Prostate gland (tissue), 2 donors: ENCODE measurements at regions not wholly inside any gene's neighbourhood (a gene's known extent, or its start where the extent isn't known, plus 50 kb on each side); places are given as distances from the start of the nearest gene placed in this dataset.

Experiments used
- DNase-seq: peaks from one replicate; pipeline ENCODE4 v3.0.0-alpha.2; 2019; ENCODE audit warnings: low spot score
- H3K27ac ChIP-seq, 2 donors: fragments of 200-600 bp; sonication (generic); 2 replicates each; pipeline ENCODE4 v1.5.1; 2017 to 2019
- H3K27me3 ChIP-seq: fragments of 200-600 bp; sonication (generic); replicated peaks from 2 replicates; pipeline ENCODE4 v1.5.1; 2019; ENCODE audit not compliant: insufficient read depth
- H3K36me3 ChIP-seq, 2 donors: fragments of 200-600 bp; sonication (generic); 1 replicate in 1 of 2; 2 replicates in 1 of 2; pipeline versions ENCODE4 v1.5.1 to v1.8.1; 2017 to 2019
- H3K4me1 ChIP-seq: fragments of 200-600 bp; sonication (generic); replicated peaks from 2 replicates; pipeline ENCODE4 v1.5.1; 2019
- H3K4me3 ChIP-seq, 2 donors: fragments of 200-600 bp; sonication (generic); 2 replicates each; pipeline ENCODE4 v1.5.1; 2017 to 2019
- H3K9me3 ChIP-seq: fragments of 200-600 bp; sonication (generic); 2 replicates; pipeline ENCODE4 v1.5.1; 2017
- POLR2A ChIP-seq: fragments of 450-650 bp; IDR thresholded peaks from one replicate; pipeline ENCODE4 v1.6.1; 2016; ENCODE audit warnings: antibody characterized with exemption, mild to moderate bottlenecking
- POLR2AphosphoS5 ChIP-seq: sonication (generic); formaldehyde crosslinking; IDR thresholded peaks from one replicate; pipeline ENCODE4 v1.6.1; 2017; ENCODE audit warnings: antibody characterized with exemption
- WGBS: methylation state at CpG from one replicate; pipeline ENCODE4 v1.1.5; 2018; 5-methylcytosine and 5-hydroxymethylcytosine counted together
- intact Hi-C: fragments of 100-400 bp; cut with DNase I; formaldehyde crosslinking; loops from one replicate; pipeline ENCODE4 v1.14.2; 2022
- TF ChIP-seq, protein P1 (sequence below), 4 experiments: fragments of 200-600 bp in 2 of 4; fragments of 450-650 bp in 2 of 4; sonication (generic) in 2 of 4; IDR thresholded peaks; 1 replicate in 3 of 4; 2 replicates in 1 of 4; pipeline ENCODE4 v1.5.1; 2016 to 2019; ENCODE audit warnings: antibody characterized with exemption in 4 of 4, mild to moderate bottlenecking in 2 of 4, moderate library complexity in 2 of 4

DNA sequence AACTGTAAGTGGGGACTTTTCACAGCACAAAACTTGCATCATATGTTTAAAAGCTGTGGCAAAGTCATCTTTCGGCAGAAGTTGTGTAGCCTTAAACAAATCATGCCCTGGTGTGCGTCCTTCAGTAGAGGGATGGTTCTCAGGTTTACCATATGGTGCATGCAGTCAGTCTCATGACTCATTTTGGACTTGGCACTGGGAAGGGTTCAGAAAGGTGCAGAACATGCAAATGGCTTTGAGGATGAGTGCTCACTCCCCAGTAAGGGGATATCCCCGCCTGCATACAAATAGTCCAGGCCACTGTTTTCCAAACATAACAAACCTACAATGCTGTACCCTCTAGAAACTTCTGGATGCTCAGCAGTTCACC lies 260.3 kb downstream of the NDUFS4 start:
- Histone ChIP-seq H3K27me3 (no peaks in the 10 kb centered on the region), H3K27ac (no peak overlapping the region), H3K36me3 (no peaks in the 10 kb centered on the region), H3K4me3 (no peak overlapping the region), H3K9me3 (no peaks in the 10 kb centered on the region), H3K4me1 (no peaks in the 10 kb centered on the region)
- intact Hi-C loops = no loop called here
- no peak for DNase-seq
- 96% methylated on average over 3 of the region's 3 CpGs for WGBS
- TF ChIP-seq POLR2AphosphoS5 (no peak), POLR2A (no peak)
- TF ChIP-seq, protein P1, sequence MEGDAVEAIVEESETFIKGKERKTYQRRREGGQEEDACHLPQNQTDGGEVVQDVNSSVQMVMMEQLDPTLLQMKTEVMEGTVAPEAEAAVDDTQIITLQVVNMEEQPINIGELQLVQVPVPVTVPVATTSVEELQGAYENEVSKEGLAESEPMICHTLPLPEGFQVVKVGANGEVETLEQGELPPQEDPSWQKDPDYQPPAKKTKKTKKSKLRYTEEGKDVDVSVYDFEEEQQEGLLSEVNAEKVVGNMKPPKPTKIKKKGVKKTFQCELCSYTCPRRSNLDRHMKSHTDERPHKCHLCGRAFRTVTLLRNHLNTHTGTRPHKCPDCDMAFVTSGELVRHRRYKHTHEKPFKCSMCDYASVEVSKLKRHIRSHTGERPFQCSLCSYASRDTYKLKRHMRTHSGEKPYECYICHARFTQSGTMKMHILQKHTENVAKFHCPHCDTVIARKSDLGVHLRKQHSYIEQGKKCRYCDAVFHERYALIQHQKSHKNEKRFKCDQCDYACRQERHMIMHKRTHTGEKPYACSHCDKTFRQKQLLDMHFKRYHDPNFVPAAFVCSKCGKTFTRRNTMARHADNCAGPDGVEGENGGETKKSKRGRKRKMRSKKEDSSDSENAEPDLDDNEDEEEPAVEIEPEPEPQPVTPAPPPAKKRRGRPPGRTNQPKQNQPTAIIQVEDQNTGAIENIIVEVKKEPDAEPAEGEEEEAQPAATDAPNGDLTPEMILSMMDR (IDR thresholded peaks at IDR 0.05) = no peak

DNA sequence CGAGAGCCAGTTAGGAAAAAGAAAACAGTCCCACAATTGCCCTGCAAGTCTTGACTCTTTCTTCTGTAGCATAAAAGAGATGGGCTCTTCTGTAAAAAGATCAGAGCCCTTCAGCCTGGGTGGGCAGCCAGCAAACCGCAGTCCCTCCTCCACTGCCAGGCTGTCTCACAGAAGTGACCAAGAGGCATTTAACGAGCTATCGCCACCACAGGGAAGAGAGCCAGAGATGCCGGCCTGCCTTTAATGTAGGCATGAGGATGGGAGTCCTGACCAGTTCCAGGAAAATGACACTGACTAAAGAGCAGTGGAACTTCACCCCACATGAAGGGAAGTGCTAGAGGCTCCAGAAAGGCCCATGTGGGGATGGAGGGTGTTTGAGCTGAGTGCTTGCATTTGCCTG lies 264.6 kb downstream of the NDUFS4 start:
- no peaks in the 10 kb centered on the region for H3K27me3 ChIP-seq
- H3K4me3 ChIP-seq = no peak overlapping the region
- no peaks in the 10 kb centered on the region for H3K9me3 ChIP-seq
- H3K4me1 ChIP-seq = no peaks in the 10 kb centered on the region
- no peak overlapping the region for H3K27ac ChIP-seq
- WGBS = 57% methylated on average over 5 of the region's 5 CpGs
- intact Hi-C loops = no loop called here
- H3K36me3 ChIP-seq = no peaks in the 10 kb centered on the region
- no peak for TF ChIP-seq POLR2AphosphoS5
- TF ChIP-seq, protein P1 (IDR thresholded peaks at IDR 0.05) = no peak
- TF ChIP-seq POLR2A = no peak
- no peak for DNase-seq

DNA sequence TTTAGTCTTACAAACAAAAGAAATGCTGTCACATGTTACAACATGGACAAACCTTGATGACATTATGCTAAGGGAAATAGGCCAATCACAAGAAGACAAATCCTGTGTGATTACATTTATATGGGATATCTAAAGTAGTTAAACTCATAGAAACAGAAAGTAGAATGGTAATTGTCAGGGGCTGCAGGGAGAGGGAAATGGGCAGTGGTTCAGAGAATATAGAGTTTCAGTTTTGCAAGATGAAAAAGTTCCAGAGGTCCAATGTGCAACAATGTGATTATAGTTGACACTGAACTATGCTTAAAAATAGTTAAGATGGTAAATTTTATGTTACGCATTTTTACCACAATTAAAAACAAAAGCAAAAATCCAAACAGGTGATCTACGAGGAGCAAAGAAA lies 265.5 kb downstream of the NDUFS4 start:
- WGBS = 89% methylated on average over 2 of the region's 2 CpGs

DNA sequence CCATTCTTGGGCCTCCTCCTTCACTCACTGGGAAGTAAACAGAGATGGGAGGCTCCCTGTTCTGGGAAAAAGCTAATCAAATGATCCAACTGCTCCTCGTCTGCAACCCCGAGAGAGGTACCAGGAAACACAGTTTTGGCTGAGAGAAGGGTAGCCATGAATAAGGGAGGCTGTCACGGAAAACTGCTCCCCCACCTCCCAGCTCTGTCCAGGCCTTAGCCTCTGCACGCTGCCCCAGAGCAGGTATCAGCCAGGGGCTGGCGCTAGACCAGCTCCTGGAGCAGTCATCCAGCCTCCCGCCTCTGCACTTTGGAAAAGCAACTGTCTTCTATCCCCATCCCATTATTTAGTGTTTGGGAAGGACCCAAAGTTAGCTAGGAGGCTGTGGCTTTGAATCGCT lies 266.1 kb downstream of the NDUFS4 start:
- intact Hi-C loops = no loop called here
- Histone ChIP-seq H3K27me3 (no peaks in the 10 kb centered on the region), H3K27ac (no peak overlapping the region), H3K4me3 (no peak overlapping the region), H3K4me1 (no peaks in the 10 kb centered on the region), H3K36me3 (no peaks in the 10 kb centered on the region), H3K9me3 (no peaks in the 10 kb centered on the region)
- TF ChIP-seq, protein P1 (IDR thresholded peaks at IDR 0.05) = no peak
- TF ChIP-seq POLR2AphosphoS5 (no peak), POLR2A (no peak)
- DNase-seq = no peak
- 84% methylated on average over 7 of the region's 7 CpGs for WGBS

More for the DNA sequence above, 265.5 kb downstream of the NDUFS4 start:
- Histone ChIP-seq H3K9me3 (no peaks in the 10 kb centered on the region), H3K4me1 (no peaks in the 10 kb centered on the region), H3K27me3 (no peaks in the 10 kb centered on the region), H3K27ac (no peak overlapping the region), H3K36me3 (no peaks in the 10 kb centered on the region), H3K4me3 (no peak overlapping the region)
- intact Hi-C loops = no loop called here
- TF ChIP-seq POLR2AphosphoS5 = no peak
- TF ChIP-seq, protein P1 (IDR thresholded peaks at IDR 0.05) = no peak
- no peak for TF ChIP-seq POLR2A
- no peak for DNase-seq

DNA sequence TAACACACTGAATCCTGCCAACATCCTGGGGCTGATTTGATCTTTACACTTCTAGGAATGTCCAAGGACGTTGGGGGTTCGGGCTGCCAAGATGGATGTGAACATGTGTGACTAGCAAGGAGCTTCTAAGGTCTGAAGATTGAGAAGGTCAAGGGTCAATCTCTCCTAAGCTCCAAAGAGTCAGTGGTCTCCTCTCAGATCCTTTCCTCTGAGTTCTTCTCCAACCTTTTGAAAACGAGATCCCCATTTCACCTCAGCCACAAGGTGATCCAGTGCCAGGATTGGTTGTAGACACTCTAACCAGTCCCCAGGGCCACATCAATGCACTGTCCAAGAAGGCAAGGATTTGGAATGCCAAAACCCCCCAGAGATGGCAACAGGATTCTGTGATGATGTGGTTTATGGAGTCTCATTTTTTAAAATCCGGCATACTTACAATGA lies 266.8 kb downstream of the NDUFS4 start:
- Histone ChIP-seq H3K36me3 (no peaks in the 10 kb centered on the region), H3K27ac (no peak overlapping the region), H3K27me3 (no peaks in the 10 kb centered on the region), H3K9me3 (no peaks in the 10 kb centered on the region), H3K4me1 (no peaks in the 10 kb centered on the region), H3K4me3 (no peak overlapping the region)
- intact Hi-C loops = no loop called here
- DNase-seq = no peak
- WGBS = 77% methylated on average over 4 of the region's 4 CpGs
- TF ChIP-seq, protein P1 (IDR thresholded peaks at IDR 0.05) = no peak
- TF ChIP-seq POLR2A (no peak), POLR2AphosphoS5 (no peak)
